ENCODE measurements at regions not wholly inside any gene's neighbourhood (a gene's known extent, or its start where the extent isn't known, plus 50 kb on each side); places are given as distances from the start of the nearest gene placed in this dataset.

DNA sequence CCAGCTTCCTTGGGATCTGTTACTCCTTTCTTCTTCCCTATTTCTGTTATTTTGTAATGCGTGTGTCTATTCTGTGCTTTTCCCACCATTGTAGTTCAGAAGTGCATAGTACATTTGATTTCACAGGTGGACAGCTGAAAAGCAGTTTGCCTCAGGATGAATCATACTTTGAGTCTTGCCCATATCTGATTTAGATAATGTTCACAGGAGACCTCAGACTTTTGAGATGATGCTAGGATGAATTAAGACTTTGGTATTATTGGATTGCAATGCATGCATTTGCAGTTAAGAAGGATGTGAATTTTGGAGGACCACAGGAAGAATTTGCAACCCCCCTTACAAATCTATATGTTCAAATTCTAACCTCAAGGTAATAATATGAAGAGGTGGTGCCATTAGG is 769.6 kb downstream of the CDH11 start:
- TF ChIP-seq, protein P1, sequence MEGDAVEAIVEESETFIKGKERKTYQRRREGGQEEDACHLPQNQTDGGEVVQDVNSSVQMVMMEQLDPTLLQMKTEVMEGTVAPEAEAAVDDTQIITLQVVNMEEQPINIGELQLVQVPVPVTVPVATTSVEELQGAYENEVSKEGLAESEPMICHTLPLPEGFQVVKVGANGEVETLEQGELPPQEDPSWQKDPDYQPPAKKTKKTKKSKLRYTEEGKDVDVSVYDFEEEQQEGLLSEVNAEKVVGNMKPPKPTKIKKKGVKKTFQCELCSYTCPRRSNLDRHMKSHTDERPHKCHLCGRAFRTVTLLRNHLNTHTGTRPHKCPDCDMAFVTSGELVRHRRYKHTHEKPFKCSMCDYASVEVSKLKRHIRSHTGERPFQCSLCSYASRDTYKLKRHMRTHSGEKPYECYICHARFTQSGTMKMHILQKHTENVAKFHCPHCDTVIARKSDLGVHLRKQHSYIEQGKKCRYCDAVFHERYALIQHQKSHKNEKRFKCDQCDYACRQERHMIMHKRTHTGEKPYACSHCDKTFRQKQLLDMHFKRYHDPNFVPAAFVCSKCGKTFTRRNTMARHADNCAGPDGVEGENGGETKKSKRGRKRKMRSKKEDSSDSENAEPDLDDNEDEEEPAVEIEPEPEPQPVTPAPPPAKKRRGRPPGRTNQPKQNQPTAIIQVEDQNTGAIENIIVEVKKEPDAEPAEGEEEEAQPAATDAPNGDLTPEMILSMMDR (IDR thresholded peaks at IDR 0.05; ENCODE audit: insufficient read depth, low read length): no peak
- no peak for TF ChIP-seq POLR2AphosphoS5 (IDR thresholded peaks at IDR 0.05; ENCODE audit: low read depth)
- TF ChIP-seq, protein P2, sequence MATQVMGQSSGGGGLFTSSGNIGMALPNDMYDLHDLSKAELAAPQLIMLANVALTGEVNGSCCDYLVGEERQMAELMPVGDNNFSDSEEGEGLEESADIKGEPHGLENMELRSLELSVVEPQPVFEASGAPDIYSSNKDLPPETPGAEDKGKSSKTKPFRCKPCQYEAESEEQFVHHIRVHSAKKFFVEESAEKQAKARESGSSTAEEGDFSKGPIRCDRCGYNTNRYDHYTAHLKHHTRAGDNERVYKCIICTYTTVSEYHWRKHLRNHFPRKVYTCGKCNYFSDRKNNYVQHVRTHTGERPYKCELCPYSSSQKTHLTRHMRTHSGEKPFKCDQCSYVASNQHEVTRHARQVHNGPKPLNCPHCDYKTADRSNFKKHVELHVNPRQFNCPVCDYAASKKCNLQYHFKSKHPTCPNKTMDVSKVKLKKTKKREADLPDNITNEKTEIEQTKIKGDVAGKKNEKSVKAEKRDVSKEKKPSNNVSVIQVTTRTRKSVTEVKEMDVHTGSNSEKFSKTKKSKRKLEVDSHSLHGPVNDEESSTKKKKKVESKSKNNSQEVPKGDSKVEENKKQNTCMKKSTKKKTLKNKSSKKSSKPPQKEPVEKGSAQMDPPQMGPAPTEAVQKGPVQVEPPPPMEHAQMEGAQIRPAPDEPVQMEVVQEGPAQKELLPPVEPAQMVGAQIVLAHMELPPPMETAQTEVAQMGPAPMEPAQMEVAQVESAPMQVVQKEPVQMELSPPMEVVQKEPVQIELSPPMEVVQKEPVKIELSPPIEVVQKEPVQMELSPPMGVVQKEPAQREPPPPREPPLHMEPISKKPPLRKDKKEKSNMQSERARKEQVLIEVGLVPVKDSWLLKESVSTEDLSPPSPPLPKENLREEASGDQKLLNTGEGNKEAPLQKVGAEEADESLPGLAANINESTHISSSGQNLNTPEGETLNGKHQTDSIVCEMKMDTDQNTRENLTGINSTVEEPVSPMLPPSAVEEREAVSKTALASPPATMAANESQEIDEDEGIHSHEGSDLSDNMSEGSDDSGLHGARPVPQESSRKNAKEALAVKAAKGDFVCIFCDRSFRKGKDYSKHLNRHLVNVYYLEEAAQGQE (IDR thresholded peaks at IDR 0.05; ENCODE audit: insufficient replicate concordance, low read depth): no peak
- TF ChIP-seq SPI1 (IDR thresholded peaks at IDR 0.05; ENCODE audit: borderline replicate concordance, low read depth): no peak

Measured in HL-60 (cell line).